EL (cell line): ENCODE measurements at regions not wholly inside any gene's neighbourhood (a gene's known extent, or its start where the extent isn't known, plus 50 kb on each side); places are given as distances from the start of the nearest gene placed in this dataset.
"Not testable (repeated sequence)": the region's sequence is repeated elsewhere in the genome, so short reads cannot be mapped to it uniquely, and the experiment has no call there.

Source experiments
- DNase-seq: peaks from one replicate; pipeline ENCODE4 v3.0.0-alpha.2; 2016

GRCh38 chr10:125553091-125553490 is 129.9 kb downstream of the TEX36 start:
- DNase-seq = no peak

GRCh38 chr10:125551247-125551646 is 131.7 kb downstream of the TEX36 start:
- no peak for DNase-seq

GRCh38 chr10:125550362-125550761 is 132.6 kb downstream of the TEX36 start:
- no peak for DNase-seq

- DNase-seq = no peak
These were observed 133.3 kb downstream of the TEX36 start for GRCh38 chr10:125549653-125550052.

- DNase-seq = no peak
These were observed 134.1 kb downstream of the TEX36 start for GRCh38 chr10:125548878-125549277.

GRCh38 chr10:125548356-125548755 is 134.6 kb downstream of the TEX36 start:
- no peak for DNase-seq

- DNase-seq = no peak
These were observed 135.8 kb downstream of the TEX36 start for GRCh38 chr10:125547010-125547650.

- no peak for DNase-seq
These were observed 139.2 kb downstream of the TEX36 start for GRCh38 chr10:125543796-125544195.

GRCh38 chr10:125538947-125539731 is 143.8 kb downstream of the TEX36 start:
- DNase-seq = no peak

- no peak for DNase-seq
These were observed 146.7 kb downstream of the TEX36 start for GRCh38 chr10:125536236-125536635.

GRCh38 chr10:125535559-125535958 is 147.4 kb downstream of the TEX36 start:
- no peak for DNase-seq

- DNase-seq = no peak
These were observed 148.4 kb downstream of the TEX36 start for GRCh38 chr10:125534515-125534914.

GRCh38 chr10:125533866-125534265 is 149.1 kb downstream of the TEX36 start:
- DNase-seq = no peak

- no peak for DNase-seq
These were observed 151.5 kb downstream of the TEX36 start for GRCh38 chr10:125531465-125531864.

GRCh38 chr10:125523347-125523746 is 159.6 kb downstream of the TEX36 start:
- DNase-seq = no peak

GRCh38 chr10:125521721-125522680 is 161.0 kb downstream of the TEX36 start:
- peak; percentile 13 for DNase-seq

- no peak for DNase-seq
These were observed 162.0 kb downstream of the TEX36 start for GRCh38 chr10:125520968-125521367.

GRCh38 chr10:125518397-125518796 is 164.6 kb downstream of the TEX36 start:
- not testable (repeated sequence) for DNase-seq

GRCh38 chr10:125515571-125515970 is 167.4 kb downstream of the TEX36 start:
- no peak for DNase-seq

GRCh38 chr10:125514206-125515162 is 168.5 kb downstream of the TEX36 start:
- DNase-seq = peak; percentile 18

- no peak for DNase-seq
These were observed 169.4 kb downstream of the TEX36 start for GRCh38 chr10:125513429-125514182.
